GM12872 (cell line): ENCODE measurements at regions not wholly inside any gene's neighbourhood (a gene's known extent, or its start where the extent isn't known, plus 50 kb on each side); places are given as distances from the start of the nearest gene placed in this dataset.

Source experiments
- CTCF ChIP-seq: IDR thresholded peaks from 3 replicates; pipeline ENCODE4 v1.5.1; 2011; ENCODE audit warnings: low read depth, mild to moderate bottlenecking, low read length, moderate library complexity; ENCODE audit not compliant: insufficient read depth

- no peak for TF ChIP-seq CTCF
These were observed 115.6 kb downstream of the XCL2 start for GRCh38 chr1:168428063-168428731.

- TF ChIP-seq CTCF: no peak
These were observed 116.7 kb downstream of the XCL2 start for GRCh38 chr1:168427051-168427450.

- no peak for TF ChIP-seq CTCF
These were observed 119.5 kb downstream of the XCL2 start for GRCh38 chr1:168424281-168424680.

GRCh38 chr1:168422203-168422847, 121.5 kb downstream of the XCL2 start:
- TF ChIP-seq CTCF: no peak

DNA sequence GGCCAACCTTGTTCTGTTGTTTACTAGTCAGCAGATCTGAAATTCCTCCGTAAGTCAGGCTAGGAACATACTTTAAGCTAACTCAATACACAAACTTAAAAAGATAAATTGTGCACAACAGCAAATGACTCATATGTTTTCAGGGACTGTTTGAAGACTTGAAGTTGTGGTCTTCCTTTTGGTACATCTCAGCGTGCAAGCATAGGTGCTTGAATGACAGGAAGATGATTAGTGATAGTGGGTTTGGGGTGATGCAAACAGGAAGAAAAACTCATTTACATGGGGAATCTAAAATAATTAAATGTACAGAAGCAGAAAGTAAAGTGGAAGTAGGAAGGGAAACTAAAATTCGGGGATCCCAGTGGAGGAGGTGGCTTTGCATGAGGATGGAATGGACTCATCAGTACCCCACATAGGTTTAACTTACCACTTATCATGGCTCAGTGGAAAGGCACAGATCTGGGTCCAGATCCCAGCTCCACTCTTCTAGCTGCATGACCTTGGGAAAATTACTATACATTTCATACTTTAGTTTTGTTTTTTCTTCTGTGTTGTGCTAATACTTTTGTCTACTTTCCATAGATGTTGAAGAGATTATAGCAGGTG, 122.3 kb downstream of the XCL2 start:
- TF ChIP-seq CTCF: no peak

- no peak for TF ChIP-seq CTCF
These were observed 123.6 kb downstream of the XCL2 start for GRCh38 chr1:168420177-168420576.

DNA sequence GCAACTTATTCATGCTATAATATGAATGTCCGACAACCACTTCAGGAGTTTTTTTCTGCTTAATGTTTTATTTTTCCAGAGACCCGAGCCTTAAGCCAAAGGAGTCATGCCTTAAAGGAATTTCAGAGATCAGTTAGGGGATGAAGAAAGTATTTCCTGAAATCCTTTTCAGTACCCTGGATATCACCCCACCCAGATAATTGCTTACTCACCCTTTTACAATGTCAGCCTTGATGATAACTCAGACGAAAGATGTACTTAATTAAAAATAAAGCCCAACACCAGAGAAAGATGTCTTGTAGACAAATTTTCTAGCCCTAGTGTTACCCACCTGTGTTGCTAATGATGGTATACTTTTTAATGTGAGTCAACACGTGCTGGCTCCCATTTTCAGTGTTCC, 124.1 kb downstream of the XCL2 start:
- no peak for TF ChIP-seq CTCF
